ENCODE measurements at regions not wholly inside any gene's neighbourhood (a gene's known extent, or its start where the extent isn't known, plus 50 kb on each side); places are given as distances from the start of the nearest gene placed in this dataset.

DNA sequence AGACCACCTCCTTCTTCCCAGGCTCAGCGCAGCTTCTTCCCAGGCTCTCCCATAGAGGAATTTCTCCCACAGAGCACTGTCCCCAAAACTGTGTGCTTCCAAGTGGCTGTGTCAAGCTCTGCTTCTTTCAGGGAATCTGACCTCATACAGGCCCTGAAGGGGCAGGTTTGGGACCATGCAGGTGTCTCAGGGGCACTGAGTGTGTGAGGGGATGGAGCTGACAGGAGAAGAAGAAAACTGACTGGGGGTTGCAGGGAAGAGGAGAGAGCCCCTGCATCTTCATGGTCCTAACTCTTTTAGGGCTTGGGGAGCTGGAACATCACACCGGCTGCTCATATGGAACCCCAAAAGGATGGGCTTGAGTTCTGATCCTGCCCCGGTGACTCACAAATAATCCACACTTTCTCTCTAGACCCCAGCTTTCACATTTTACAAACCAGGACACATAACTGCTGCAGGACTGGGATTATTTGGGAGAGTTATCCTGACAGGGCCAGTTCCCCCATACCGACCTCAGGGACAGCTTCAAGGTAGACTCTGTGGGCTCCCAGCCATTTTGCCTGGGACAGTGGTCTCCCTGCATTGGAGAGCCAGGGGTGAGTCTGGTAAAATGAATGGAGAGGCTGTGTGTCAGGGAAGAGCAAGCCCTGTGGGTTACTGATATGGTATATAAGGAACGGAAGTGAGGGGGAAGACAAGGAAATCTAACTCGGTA is 316.1 kb downstream of the TLE3 start:
- Mint-ChIP-seq H3K4me3 (no peak overlapping the region), H3K9me3 (peaks cover 7% of the 10 kb centered on the region), H3K4me1 (ENCODE audit: low read depth) (peaks cover 17% of the 10 kb centered on the region), H3K27ac (no peak overlapping the region), H3K27me3 (ENCODE audit: low read depth) (peaks cover 54% of the 10 kb centered on the region), H3K36me3 (ENCODE audit: low read depth) (no peaks in the 10 kb centered on the region)
- DNase-seq (ENCODE audit: low spot score), result no peak

DNA sequence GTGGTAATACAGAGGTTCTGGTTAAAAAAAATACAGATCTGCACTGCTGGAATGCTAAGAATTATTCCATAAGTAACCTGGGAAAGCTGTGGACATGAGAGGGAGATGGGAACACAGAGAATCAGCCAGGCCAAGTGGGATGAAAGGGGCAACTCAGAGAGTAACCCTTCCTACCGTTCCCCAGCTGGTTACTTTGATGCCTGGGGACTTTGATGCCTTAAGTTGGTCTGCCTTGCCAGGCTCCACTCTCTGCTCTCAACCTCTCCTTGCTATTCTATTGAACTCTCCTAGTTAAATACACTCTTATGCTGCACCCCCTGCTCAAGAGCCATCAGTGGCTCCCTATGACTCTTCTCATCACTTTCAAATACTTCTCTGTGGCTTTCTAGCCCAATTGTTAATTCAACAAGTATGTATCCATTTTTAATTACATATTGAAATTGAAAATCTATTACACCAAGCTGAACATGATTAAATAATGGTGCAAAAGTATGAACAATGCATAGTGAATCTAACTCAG is 315.5 kb downstream of the TLE3 start:
- DNase-seq (ENCODE audit: low spot score), result no peak
- Mint-ChIP-seq H3K27me3 (ENCODE audit: low read depth) (peaks cover 56% of the 10 kb centered on the region), H3K4me3 (no peak overlapping the region), H3K9me3 (peaks cover 5% of the 10 kb centered on the region), H3K27ac (no peak overlapping the region), H3K36me3 (ENCODE audit: low read depth) (no peaks in the 10 kb centered on the region), H3K4me1 (ENCODE audit: low read depth) (peaks cover 17% of the 10 kb centered on the region)

DNA sequence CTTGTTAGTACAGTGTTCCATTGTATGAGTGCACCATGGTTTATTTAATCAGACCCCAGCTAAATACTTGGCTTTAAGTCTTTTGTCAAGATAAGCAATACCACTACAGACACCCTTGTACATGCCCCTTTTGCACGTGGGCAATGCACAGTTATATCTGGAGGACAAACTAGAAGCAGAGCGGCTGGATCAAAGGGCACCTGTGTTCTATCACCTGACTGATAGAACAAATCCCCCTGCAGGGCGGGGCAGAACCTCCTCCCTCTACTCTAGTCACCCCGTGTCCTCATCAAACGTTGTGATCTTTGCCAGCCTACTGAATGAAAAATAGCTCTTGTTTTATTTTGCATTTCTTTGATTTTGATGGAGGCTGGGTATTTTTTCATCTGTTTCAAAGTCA is 314.9 kb downstream of the TLE3 start:
- DNase-seq (ENCODE audit: low spot score), result no peak
- no peak overlapping the region for H3K4me3 Mint-ChIP-seq
- no peaks in the 10 kb centered on the region for H3K36me3 Mint-ChIP-seq (ENCODE audit: low read depth)
- peaks cover 52% of the 10 kb centered on the region for H3K27me3 Mint-ChIP-seq (ENCODE audit: low read depth)
- no peaks in the 10 kb centered on the region for H3K9me3 Mint-ChIP-seq
- H3K4me1 Mint-ChIP-seq (ENCODE audit: low read depth), result peaks cover 17% of the 10 kb centered on the region
- no peak overlapping the region for H3K27ac Mint-ChIP-seq

DNA sequence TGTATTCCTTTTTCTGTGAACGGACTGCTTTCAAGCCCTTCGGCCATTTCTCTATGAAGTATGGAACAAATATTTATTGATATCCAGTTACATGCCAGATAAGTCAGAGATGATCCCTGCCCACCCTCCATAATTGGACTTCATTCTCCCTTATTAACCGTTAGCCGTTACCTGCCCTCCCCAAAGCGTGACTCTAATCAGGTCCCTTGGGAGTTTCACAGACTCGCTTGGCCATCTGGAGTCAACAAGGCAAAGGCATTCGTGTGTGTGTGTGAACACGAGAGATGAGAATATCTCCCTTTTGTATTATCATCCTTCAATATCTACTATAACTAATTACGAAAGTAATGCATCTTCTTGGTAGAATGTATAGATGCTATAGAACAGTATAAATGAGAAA is 314.5 kb downstream of the TLE3 start:
- no peak for DNase-seq (ENCODE audit: low spot score)
- Mint-ChIP-seq H3K9me3 (no peaks in the 10 kb centered on the region), H3K27ac (no peak overlapping the region), H3K27me3 (ENCODE audit: low read depth) (peaks cover 48% of the 10 kb centered on the region), H3K4me3 (no peak overlapping the region), H3K36me3 (ENCODE audit: low read depth) (no peaks in the 10 kb centered on the region), H3K4me1 (ENCODE audit: low read depth) (peaks cover 17% of the 10 kb centered on the region)

DNA sequence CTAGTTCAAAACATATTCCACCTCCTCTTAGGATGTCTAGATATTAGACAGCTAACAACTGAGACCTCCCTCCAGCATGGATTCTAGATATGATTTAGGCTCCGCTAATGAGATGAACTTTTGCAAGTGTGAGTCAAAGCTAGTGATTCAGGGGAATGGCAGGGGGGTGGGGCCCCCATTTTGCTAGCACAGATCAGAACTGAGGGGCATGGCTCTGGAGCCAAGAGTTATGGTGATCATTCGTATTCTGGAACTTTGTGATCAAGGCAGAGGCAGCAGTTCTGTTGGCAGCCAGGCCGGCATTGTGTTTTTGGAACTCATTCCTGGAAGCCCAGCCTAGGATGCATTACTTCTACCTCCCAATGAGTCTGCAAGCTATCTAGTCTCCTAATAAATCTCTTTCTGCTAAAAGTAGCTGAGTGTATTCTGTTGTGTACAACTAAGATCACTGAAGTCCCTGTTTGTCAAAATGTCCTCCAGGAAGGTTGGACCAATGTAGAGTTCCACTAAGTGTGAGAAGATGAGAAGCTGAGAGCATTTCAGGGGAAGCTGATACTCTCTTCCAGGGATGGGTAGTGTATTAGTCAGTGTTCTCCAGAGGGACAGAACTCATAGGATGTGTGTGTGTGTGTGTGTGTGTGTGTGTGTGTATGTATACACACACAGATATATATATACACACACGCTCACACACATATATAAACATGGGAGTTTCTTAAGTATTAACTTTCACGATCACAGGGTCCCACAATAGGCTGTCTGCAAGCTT is 312.7 kb downstream of the TLE3 start:
- no peak overlapping the region for H3K27ac Mint-ChIP-seq
- H3K36me3 Mint-ChIP-seq (ENCODE audit: low read depth), result no peaks in the 10 kb centered on the region
- H3K4me3 Mint-ChIP-seq, result no peak overlapping the region
- H3K4me1 Mint-ChIP-seq (ENCODE audit: low read depth), result peaks cover 17% of the 10 kb centered on the region
- H3K9me3 Mint-ChIP-seq, result no peaks in the 10 kb centered on the region
- H3K27me3 Mint-ChIP-seq (ENCODE audit: low read depth), result peaks cover 39% of the 10 kb centered on the region
- no peak for DNase-seq (ENCODE audit: low spot score)

DNA sequence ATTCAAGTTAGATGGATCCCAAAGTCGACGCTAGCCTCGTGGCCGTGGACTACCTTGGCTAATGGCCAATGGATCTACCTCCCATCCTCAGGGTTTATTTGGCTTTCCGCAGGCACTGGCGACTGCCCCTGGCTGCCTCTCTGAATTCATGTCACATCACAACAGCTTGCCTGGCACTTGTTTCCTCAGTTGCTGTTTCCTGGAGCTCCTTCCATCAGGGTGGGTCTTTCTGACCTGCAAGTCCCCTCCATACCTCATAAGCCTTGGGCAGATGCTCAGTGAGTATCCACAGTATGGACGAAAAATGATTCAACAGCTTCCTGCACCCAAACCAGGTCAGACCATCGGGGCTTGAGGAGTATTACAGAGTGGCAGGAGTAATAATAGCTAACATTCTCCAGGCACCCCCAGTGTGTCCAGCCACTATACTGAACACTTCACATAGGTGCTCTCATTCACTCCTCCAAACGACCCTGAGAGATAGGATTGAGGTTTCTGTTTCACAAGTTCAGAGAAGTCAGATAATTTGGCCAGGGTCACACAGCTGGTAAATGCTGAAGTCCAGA is 311.5 kb downstream of the TLE3 start:
- DNase-seq (ENCODE audit: low spot score), result no peak
- Mint-ChIP-seq H3K27me3 (ENCODE audit: low read depth) (peaks cover 39% of the 10 kb centered on the region), H3K4me1 (ENCODE audit: low read depth) (peaks cover 17% of the 10 kb centered on the region), H3K4me3 (no peak overlapping the region), H3K36me3 (ENCODE audit: low read depth) (no peaks in the 10 kb centered on the region), H3K27ac (no peak overlapping the region), H3K9me3 (peaks cover 4% of the 10 kb centered on the region)

DNA sequence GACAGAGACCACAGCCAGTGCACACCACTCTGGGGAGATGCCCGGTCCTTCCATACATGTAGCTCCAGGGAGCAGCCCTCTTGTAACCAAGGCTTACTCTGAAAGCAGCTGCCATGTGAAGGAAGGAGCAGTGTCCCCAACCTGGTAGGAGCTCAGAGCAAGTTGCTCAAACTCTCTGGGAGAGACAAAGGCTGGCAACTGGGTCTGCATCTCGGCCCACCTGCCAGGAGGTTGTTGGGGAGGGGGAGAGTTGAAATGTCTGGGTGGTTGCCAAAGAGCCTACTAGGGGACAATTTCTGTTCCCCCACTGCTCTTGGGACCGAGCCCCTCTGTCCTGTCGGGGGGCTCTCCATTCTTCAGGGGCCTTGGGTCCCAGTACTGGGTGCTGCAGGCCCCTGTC is 309.9 kb downstream of the TLE3 start:
- no peak for DNase-seq (ENCODE audit: low spot score)
- H3K27me3 Mint-ChIP-seq (ENCODE audit: low read depth), result peaks cover 40% of the 10 kb centered on the region
- no peaks in the 10 kb centered on the region for H3K36me3 Mint-ChIP-seq (ENCODE audit: low read depth)
- H3K9me3 Mint-ChIP-seq, result peaks cover 7% of the 10 kb centered on the region
- H3K27ac Mint-ChIP-seq, result no peak overlapping the region
- H3K4me1 Mint-ChIP-seq (ENCODE audit: low read depth), result peaks cover 6% of the 10 kb centered on the region
- no peak overlapping the region for H3K4me3 Mint-ChIP-seq

DNA sequence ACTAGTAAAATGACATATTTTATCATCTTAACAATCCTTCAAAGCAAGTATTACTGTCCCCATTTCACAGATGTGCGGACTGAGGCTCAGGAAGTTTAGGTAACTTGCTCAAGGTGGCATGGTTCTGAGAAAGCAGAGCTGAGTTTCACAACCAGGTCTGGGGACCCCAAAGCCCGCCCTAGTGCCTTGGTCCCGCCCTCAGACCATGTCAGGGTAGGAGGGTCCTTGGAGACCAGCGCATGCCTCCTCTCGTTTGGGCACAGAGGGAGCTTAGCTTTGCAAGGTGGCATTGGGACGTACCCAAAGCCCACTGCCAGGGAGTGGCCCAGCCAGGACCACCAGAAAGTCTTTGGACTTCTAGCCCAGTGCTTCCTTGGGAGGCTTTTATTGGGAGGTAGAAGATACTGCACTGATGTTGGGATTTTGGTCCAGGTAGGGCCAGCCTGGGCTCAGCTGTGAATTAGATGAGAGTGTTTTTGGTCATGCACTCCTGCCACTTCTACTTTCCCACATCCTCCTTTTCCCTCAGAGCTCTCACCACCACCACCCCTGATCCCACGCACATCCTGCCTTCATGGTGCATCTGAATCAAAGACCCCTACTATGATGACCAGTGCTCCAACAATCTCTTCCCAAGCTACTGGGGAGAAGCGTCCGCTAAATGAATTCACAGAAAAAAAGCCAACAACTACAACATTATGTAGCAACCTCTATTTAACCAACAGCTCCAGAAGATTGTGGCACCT is 307.9 kb downstream of the TLE3 start:
- Mint-ChIP-seq H3K4me1 (ENCODE audit: low read depth) (no peaks in the 10 kb centered on the region), H3K27ac (no peak overlapping the region), H3K27me3 (ENCODE audit: low read depth) (peaks cover 30% of the 10 kb centered on the region), H3K36me3 (ENCODE audit: low read depth) (no peaks in the 10 kb centered on the region), H3K9me3 (peaks cover 7% of the 10 kb centered on the region), H3K4me3 (no peak overlapping the region)
- DNase-seq (ENCODE audit: low spot score), result no peak

DNA sequence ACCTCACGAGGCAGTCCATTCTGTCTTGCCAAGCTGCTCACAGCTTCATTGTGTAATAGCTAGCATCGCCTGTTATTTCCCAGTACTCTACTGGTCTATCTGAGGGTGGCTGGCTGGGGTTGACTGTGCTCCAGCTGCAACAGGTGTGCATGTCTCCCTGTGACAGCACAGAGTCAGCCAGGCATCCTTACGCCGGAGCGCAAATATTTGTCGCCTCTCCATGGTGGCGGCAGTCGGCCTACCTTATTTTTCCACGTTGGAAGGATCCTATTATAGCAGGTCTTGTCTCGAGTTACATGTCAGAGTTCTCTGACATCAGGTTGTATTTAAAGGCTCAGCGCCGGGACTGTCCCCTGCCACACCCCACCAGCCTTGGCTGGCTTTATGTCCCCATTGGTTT is 307.1 kb downstream of the TLE3 start:
- peaks cover 7% of the 10 kb centered on the region for H3K9me3 Mint-ChIP-seq
- peaks cover 29% of the 10 kb centered on the region for H3K27me3 Mint-ChIP-seq (ENCODE audit: low read depth)
- H3K4me3 Mint-ChIP-seq, result no peak overlapping the region
- H3K4me1 Mint-ChIP-seq (ENCODE audit: low read depth), result no peaks in the 10 kb centered on the region
- no peak for DNase-seq (ENCODE audit: low spot score)
- no peak overlapping the region for H3K27ac Mint-ChIP-seq
- no peaks in the 10 kb centered on the region for H3K36me3 Mint-ChIP-seq (ENCODE audit: low read depth)

DNA sequence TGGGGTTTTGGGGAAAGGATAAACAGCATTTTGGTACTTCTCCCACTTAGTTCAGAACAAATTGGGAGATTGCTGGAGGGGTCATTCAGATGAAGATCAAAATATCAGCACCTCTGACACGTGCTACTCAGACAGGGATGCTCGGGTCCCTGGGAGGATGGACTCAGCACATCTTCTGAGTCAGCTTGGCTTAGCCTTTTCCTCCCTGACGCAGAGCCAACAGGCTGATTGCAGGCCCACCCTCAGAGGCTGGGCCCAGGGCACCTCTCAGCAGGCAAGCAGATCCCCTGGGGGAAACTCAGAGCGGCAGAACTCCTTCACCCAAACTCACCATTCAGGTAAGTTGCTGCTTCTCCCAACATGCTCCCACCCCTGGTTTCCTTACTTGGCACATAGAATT is 304.9 kb downstream of the TLE3 start:
- DNase-seq (ENCODE audit: low spot score), result no peak
- Mint-ChIP-seq H3K27me3 (ENCODE audit: low read depth) (peaks cover 25% of the 10 kb centered on the region), H3K27ac (no peak overlapping the region), H3K4me1 (ENCODE audit: low read depth) (no peaks in the 10 kb centered on the region), H3K9me3 (peaks cover 7% of the 10 kb centered on the region), H3K4me3 (no peak overlapping the region), H3K36me3 (ENCODE audit: low read depth) (no peaks in the 10 kb centered on the region)

DNA sequence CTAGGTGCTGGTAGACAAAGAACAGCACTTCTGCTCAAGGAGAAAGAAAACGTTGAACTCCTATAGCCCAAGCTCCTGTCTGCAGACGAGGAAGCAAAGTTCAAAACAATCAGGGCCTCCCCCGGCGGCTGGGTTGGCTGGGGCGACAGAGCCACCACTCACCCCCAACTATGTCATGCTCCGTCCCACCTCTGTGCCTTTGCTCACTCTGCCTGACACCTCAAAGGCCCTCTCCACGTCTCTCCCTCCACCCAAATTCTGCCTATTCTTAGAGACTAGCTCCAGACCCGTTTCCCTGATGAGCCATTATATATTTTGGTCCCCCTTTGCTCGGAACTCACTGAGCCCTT is 304.3 kb downstream of the TLE3 start:
- no peaks in the 10 kb centered on the region for H3K4me1 Mint-ChIP-seq (ENCODE audit: low read depth)
- H3K36me3 Mint-ChIP-seq (ENCODE audit: low read depth), result no peaks in the 10 kb centered on the region
- H3K9me3 Mint-ChIP-seq, result peaks cover 7% of the 10 kb centered on the region
- H3K4me3 Mint-ChIP-seq, result no peak overlapping the region
- no peak overlapping the region for H3K27ac Mint-ChIP-seq
- H3K27me3 Mint-ChIP-seq (ENCODE audit: low read depth), result peaks cover 25% of the 10 kb centered on the region
- DNase-seq (ENCODE audit: low spot score), result no peak

DNA sequence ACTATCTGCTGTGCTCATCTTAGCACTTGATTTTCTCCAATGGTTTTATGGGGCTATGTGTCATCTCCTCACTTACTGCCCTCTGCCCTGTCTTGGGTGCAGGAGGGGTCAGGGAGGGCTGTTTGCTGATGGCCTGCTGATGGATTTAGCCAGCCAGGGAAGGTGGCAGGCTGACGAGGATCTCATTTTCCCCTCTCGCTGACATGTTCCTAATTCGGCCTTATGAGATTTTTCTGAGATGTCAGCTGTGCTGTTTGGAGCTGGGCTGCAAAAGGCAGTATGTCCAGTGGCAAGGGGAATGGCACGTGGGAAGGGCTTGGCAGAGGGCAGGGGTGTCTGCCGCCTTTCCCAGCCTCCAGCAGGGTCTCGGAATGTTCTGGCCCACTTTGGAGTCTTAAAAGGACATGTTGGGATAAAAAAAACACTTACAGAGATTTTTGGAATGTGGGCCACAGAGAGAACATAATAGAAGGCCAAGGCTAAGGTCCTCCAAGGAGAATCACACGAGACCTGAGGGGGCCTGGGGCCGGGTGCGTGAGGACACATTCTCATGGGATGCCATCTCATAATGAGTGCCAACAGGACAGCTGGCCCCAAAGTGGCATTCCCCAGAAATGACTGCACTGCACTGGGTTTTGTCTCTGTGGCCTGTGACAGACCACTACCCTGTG is 303.8 kb downstream of the TLE3 start:
- no peak for DNase-seq (ENCODE audit: low spot score)
- H3K27ac Mint-ChIP-seq, result no peak overlapping the region
- H3K4me1 Mint-ChIP-seq (ENCODE audit: low read depth), result no peaks in the 10 kb centered on the region
- no peaks in the 10 kb centered on the region for H3K36me3 Mint-ChIP-seq (ENCODE audit: low read depth)
- H3K9me3 Mint-ChIP-seq, result peaks cover 7% of the 10 kb centered on the region
- H3K4me3 Mint-ChIP-seq, result no peak overlapping the region
- peaks cover 25% of the 10 kb centered on the region for H3K27me3 Mint-ChIP-seq (ENCODE audit: low read depth)

DNA sequence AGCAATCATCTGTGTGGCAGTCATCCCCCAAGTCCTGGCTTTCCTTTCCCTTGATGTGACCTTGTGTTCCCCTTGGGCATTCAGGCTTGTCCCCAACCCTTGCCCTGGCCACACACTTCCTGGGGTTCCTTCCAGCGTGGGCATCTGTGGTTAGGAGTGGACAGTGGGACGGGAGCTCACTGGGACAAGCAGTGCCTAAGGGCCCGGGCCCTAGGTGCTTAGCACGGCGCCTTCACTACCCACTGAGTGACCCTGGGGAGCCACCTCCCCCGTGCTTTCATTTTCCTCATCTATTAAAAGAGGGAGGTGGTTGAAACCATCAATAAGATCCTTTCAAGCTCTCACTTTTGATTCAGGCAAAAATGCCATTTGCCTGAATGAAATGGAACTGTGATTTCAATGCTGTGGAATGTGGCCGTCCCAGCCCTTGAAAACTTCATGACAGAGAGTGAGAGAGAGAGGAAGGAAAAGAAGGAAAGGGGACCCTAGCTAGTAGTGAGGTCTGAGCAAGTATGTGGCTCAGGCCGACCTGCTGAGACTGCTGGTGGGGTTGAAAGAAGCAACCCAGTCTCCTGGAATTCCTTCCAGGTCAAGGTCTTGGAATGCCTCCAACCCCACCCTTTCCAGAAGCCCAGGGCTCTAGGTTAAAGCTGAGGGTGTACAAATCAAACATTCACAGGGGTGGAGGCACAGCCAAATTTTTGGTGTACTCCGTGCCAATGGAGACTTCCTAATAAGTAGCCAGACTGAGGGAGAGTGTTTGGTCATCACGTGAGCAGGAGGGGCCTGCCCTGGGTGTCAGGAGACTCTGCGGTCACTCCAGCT is 302.9 kb downstream of the TLE3 start:
- H3K4me1 Mint-ChIP-seq (ENCODE audit: low read depth), result no peaks in the 10 kb centered on the region
- DNase-seq (ENCODE audit: low spot score), result no peak

More for the DNA sequence above, 302.9 kb downstream of the TLE3 start:
- H3K9me3 Mint-ChIP-seq, result peaks cover 7% of the 10 kb centered on the region
- peaks cover 22% of the 10 kb centered on the region for H3K27me3 Mint-ChIP-seq (ENCODE audit: low read depth)
- H3K27ac Mint-ChIP-seq, result no peak overlapping the region
- H3K4me3 Mint-ChIP-seq, result no peak overlapping the region
- no peaks in the 10 kb centered on the region for H3K36me3 Mint-ChIP-seq (ENCODE audit: low read depth)
